Left lung (tissue), 4 donors: ENCODE measurements at regions not wholly inside any gene's neighbourhood (a gene's known extent, or its start where the extent isn't known, plus 50 kb on each side); places are given as distances from the start of the nearest gene placed in this dataset.

Source experiments
- ATAC-seq: fragments of 200-7000 bp; cut with Tn5 transposase; one replicate; pipeline ENCODE4 v1.9.1; 2020; ENCODE audit warnings: moderate library complexity
- DNase-seq, 4 donors: peaks; one replicate each; pipeline ENCODE4 v3.0.0-alpha.2; 2013 to 2020
- H3K27ac ChIP-seq, 2 donors: fragments of 200-600 bp; sonication (generic) in 1 of 2; one replicate each; pipeline versions ENCODE4 v1.5.0 to v1.8.0; 2020 to 2021
- H3K27me3 ChIP-seq, 2 donors: fragments of 200-600 bp; sonication (generic) in 1 of 2; one replicate each; pipeline versions ENCODE4 v1.5.0 to v1.8.0; 2020 to 2021
- H3K36me3 ChIP-seq, 2 donors: fragments of 200-600 bp; sonication (generic) in 1 of 2; one replicate each; pipeline versions ENCODE4 v1.5.0 to v1.8.0; 2020 to 2021
- H3K4me1 ChIP-seq, 2 donors: fragments of 200-600 bp; one replicate each; pipeline ENCODE4 v1.8.0; 2021
- H3K4me3 ChIP-seq, 2 donors: fragments of 200-600 bp; sonication (generic) in 1 of 2; one replicate each; pipeline versions ENCODE4 v1.5.0 to v1.8.0; 2020 to 2021; ENCODE audit warnings: mild to moderate bottlenecking in 1 of 2
- H3K9me3 ChIP-seq, 2 donors: fragments of 200-600 bp; sonication (generic) in 1 of 2; one replicate each; pipeline versions ENCODE4 v1.5.0 to v1.8.0; 2020 to 2021
- CTCF ChIP-seq, 2 donors: fragments of 200-600 bp; sonication (generic) in 1 of 2; IDR thresholded peaks; one replicate each; pipeline versions ENCODE4 v1.5.0 to v1.8.0; 2021; ENCODE audit warnings: antibody characterized with exemption in 2 of 2
- intact Hi-C, 2 donors: fragments of 100-400 bp; cut with DNase I; formaldehyde crosslinking; loops; one replicate each; pipeline versions ENCODE4 v1.11.2 to v1.14.2; 2022
- donor health status: DM: no; HTN: yes; CAD: no.
- donor health status: DM: no; HTN: no; CAD: no.

GRCh38 chr6:41425511-41425910 lies 90.1 kb downstream of the NCR2 start:
- Histone ChIP-seq H3K4me3 (no peak overlapping the region), H3K4me1 (peaks cover 8 to 30% of the 10 kb centered on the region in 2 donors), H3K27me3 (peaks cover 16 to 58% of the 10 kb centered on the region in 2 donors), H3K27ac (no peak overlapping the region), H3K9me3 (no peaks in the 10 kb centered on the region), H3K36me3 (no peaks in the 10 kb centered on the region)
- intact Hi-C loops, result loop anchor here in 1 of 2 donors (10.0 kb wide), 1 partner anchor 169 kb away; no protein-coding TSS in a partner anchor
- no peak for DNase-seq
- ATAC-seq, result no peak
- no peak for TF ChIP-seq CTCF (IDR thresholded peaks at IDR 0.05)

- no peak for ATAC-seq
- DNase-seq, result no peak
- no peak for TF ChIP-seq CTCF (IDR thresholded peaks at IDR 0.05)
Measured at GRCh38 chr6:41426438-41426851, 91.0 kb downstream of the NCR2 start.

GRCh38 chr6:41426888-41427641 lies 91.7 kb downstream of the NCR2 start:
- Histone ChIP-seq H3K9me3 (no peaks in the 10 kb centered on the region), H3K4me3 (peak overlapping the region; percentile 21 to 42), H3K4me1 (peaks cover 8 to 30% of the 10 kb centered on the region in 2 donors), H3K36me3 (no peaks in the 10 kb centered on the region), H3K27ac (peak overlapping the region in 1 of 2 donors; percentile 37), H3K27me3 (peaks cover 16 to 64% of the 10 kb centered on the region in 2 donors)
- no peak for DNase-seq
- intact Hi-C loops, result loop anchor here in 1 of 2 donors (10.0 kb wide), 1 partner anchor 168 kb away; no protein-coding TSS in a partner anchor
- no peak for ATAC-seq
- TF ChIP-seq CTCF (IDR thresholded peaks at IDR 0.05), result no peak

More at GRCh38 chr6:41426438-41426851, 91.0 kb downstream of the NCR2 start:
- peaks cover 8 to 30% of the 10 kb centered on the region in 2 donors for H3K4me1 ChIP-seq
- H3K27me3 ChIP-seq, result peaks cover 16 to 64% of the 10 kb centered on the region in 2 donors
- no peak overlapping the region for H3K4me3 ChIP-seq
- intact Hi-C loops, result loop anchor here in 1 of 2 donors (10.0 kb wide), 1 partner anchor 168 kb away; no protein-coding TSS in a partner anchor
- no peaks in the 10 kb centered on the region for H3K9me3 ChIP-seq
- no peak overlapping the region for H3K27ac ChIP-seq
- H3K36me3 ChIP-seq, result no peaks in the 10 kb centered on the region

- DNase-seq, result peak; percentile 43 to 85 (median 68)
- H3K9me3 ChIP-seq, result no peaks in the 10 kb centered on the region
- TF ChIP-seq CTCF (IDR thresholded peaks at IDR 0.05), result no peak
- H3K4me1 ChIP-seq, result peaks cover 8 to 30% of the 10 kb centered on the region in 2 donors
- H3K36me3 ChIP-seq, result no peaks in the 10 kb centered on the region
- ATAC-seq, result peak; percentile 81
- H3K27ac ChIP-seq, result peak overlapping the region in 1 of 2 donors; percentile 37
- intact Hi-C loops, result loop anchor here in 1 of 2 donors (10.0 kb wide), 1 partner anchor 167 kb away; no protein-coding TSS in a partner anchor
- peak overlapping the region; percentile 21 to 42 for H3K4me3 ChIP-seq
- peaks cover 16 to 64% of the 10 kb centered on the region in 2 donors for H3K27me3 ChIP-seq
Measured at GRCh38 chr6:41427642-41428335, 92.4 kb downstream of the NCR2 start.
